Lung (tissue), 11 donors: ENCODE measurements at regions not wholly inside any gene's neighbourhood (a gene's known extent, or its start where the extent isn't known, plus 50 kb on each side); places are given as distances from the start of the nearest gene placed in this dataset.

ENCODE experiments used
- ATAC-seq: fragments of 200-7000 bp; cut with Tn5 transposase; one replicate; pipeline ENCODE4 v1.9.1; 2020; ENCODE audit warnings: moderate number of reproducible peaks; ENCODE audit not compliant: insufficient read depth, low FRiP score
- DNase-seq, 3 donors: peaks; one replicate each; pipeline ENCODE4 v3.0.0-alpha.2; 2013 to 2017
- H3K27ac ChIP-seq, 2 donors: one replicate each; pipeline ENCODE4 v1.5.1; 2013; ENCODE audit warnings: mild to moderate bottlenecking in 2 of 2, moderate library complexity in 2 of 2, control low read depth in 1 of 2, inconsistent platforms in 1 of 2, low read depth in 1 of 2, low read length in 1 of 2
- H3K27me3 ChIP-seq, 3 donors: one replicate each; pipeline ENCODE4 v1.5.1; 2013; ENCODE audit warnings: low read length in 2 of 3; ENCODE audit not compliant: control insufficient read depth in 3 of 3, insufficient read depth in 3 of 3
- H3K36me3 ChIP-seq, 4 donors: one replicate each; pipeline ENCODE4 v1.5.1; 2013; ENCODE audit warnings: low read length in 4 of 4, mild to moderate bottlenecking in 1 of 4, moderate library complexity in 1 of 4; ENCODE audit not compliant: control insufficient read depth in 4 of 4, insufficient read depth in 4 of 4
- H3K4me1 ChIP-seq, 5 donors: one replicate each; pipeline ENCODE4 v1.5.1; 2013; ENCODE audit warnings: low read length in 5 of 5, mild to moderate bottlenecking in 2 of 5, moderate library complexity in 1 of 5; ENCODE audit not compliant: control insufficient read depth in 5 of 5, insufficient read depth in 5 of 5
- H3K4me3 ChIP-seq: one replicate; pipeline ENCODE4 v1.5.1; 2013; ENCODE audit warnings: mild to moderate bottlenecking, control low read depth, moderate library complexity
- H3K9ac ChIP-seq, 2 donors: one replicate each; pipeline ENCODE4 v1.5.1; 2013; ENCODE audit warnings: low read length in 2 of 2, control low read depth in 1 of 2; ENCODE audit not compliant: insufficient read depth in 1 of 2
- H3K9me3 ChIP-seq, 4 donors: one replicate each; pipeline ENCODE4 v1.5.1; 2013; ENCODE audit warnings: low read length in 3 of 4, mild to moderate bottlenecking in 1 of 4, moderate library complexity in 1 of 4; ENCODE audit not compliant: control insufficient read depth in 4 of 4, insufficient read depth in 3 of 4
- WGBS, 2 donors: extraction: QIAGEN DNeasy Blood & Tissue Kit; methylation state at CpG; one replicate each; pipeline ENCODE4 v1.1.7; 2013; 5-methylcytosine and 5-hydroxymethylcytosine counted together
- TF ChIP-seq, protein P1 (sequence below): IDR thresholded peaks from 2 replicates; pipeline ENCODE4 v1.5.1; 2012; ENCODE audit warnings: mild to moderate bottlenecking; ENCODE audit errors: control extremely low read depth, extremely low read depth
- donor health status: control.
- donor health status: control.
- donor health status: Bipolar disorder and iron deficiency.
- donor health status: healthy.
- donor health status: DM: yes; HTN: yes; CAD: no.

DNA sequence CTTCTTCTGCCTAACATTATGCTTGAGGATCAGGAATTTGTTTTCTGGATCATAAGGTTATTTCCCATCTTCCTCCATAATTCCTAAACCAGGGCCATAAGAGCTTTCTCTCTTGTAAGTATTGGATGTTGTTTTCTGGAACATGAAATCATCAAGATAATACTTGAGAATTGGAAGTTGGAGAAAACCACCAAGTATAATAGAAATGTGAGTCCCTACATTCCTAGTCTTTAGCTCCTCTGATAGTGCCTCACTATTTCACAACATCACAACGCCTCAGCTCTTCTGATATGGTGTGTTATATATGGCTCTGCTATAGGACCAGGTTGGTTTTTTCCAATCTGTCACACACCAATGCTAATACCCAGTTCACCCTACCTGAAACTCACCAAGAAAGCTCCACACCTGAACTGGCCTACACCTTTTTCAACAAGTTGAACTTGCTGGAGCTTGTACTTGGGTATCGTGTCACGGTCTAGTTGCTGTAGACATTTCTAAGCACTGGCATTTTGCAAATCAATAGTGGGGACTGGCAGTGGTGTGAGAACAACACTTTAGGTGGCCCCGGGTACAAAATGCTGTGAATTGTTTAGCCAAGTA lies 141.1 kb downstream of the ACTBL2 start:
- no peaks in the 10 kb centered on the region for H3K27me3 ChIP-seq
- no peak overlapping the region for H3K27ac ChIP-seq
- no peak overlapping the region for H3K4me3 ChIP-seq
- ATAC-seq (no peak), DNase-seq (no peak)
- H3K4me1 ChIP-seq: peaks cover 0 to 3% (median 0%) of the 10 kb centered on the region in 5 donors
- H3K9ac ChIP-seq: no peak overlapping the region
- no peaks in the 10 kb centered on the region for H3K9me3 ChIP-seq
- TF ChIP-seq, protein P1, sequence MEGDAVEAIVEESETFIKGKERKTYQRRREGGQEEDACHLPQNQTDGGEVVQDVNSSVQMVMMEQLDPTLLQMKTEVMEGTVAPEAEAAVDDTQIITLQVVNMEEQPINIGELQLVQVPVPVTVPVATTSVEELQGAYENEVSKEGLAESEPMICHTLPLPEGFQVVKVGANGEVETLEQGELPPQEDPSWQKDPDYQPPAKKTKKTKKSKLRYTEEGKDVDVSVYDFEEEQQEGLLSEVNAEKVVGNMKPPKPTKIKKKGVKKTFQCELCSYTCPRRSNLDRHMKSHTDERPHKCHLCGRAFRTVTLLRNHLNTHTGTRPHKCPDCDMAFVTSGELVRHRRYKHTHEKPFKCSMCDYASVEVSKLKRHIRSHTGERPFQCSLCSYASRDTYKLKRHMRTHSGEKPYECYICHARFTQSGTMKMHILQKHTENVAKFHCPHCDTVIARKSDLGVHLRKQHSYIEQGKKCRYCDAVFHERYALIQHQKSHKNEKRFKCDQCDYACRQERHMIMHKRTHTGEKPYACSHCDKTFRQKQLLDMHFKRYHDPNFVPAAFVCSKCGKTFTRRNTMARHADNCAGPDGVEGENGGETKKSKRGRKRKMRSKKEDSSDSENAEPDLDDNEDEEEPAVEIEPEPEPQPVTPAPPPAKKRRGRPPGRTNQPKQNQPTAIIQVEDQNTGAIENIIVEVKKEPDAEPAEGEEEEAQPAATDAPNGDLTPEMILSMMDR: no peak
- 93 to 98% methylated on average over 4 of the region's 4 CpGs for WGBS, 2 donors
- H3K36me3 ChIP-seq: no peaks in the 10 kb centered on the region

DNA sequence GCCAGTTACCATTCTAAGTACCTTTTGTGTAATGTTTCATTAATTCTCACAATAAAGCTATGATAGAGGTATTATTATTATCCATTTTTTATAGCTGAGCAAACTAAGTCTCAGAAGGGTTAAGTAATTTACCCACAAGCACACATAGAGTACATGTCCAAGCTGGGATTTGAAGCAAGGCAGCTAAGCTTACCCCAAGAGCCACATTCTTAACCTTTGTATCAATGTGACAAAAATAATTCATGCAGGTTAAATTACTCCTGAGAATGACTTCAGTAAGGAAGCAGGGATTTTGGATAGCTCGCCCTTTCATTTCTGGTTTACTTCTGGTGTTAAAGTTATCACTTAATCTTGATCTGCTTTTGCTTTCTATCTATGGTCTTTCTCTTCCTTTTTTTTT lies 141.9 kb downstream of the ACTBL2 start:
- TF ChIP-seq, protein P1: no peak
- Histone ChIP-seq H3K27ac (no peak overlapping the region), H3K27me3 (no peaks in the 10 kb centered on the region), H3K4me1 (peaks cover 0 to 3% (median 0%) of the 10 kb centered on the region in 5 donors), H3K9me3 (no peaks in the 10 kb centered on the region), H3K9ac (no peak overlapping the region), H3K36me3 (no peaks in the 10 kb centered on the region), H3K4me3 (no peak overlapping the region)
- ATAC-seq (no peak), DNase-seq (no peak)
- WGBS, 2 donors: 81 to 83% methylated on average over 1 of the region's 1 CpG

DNA sequence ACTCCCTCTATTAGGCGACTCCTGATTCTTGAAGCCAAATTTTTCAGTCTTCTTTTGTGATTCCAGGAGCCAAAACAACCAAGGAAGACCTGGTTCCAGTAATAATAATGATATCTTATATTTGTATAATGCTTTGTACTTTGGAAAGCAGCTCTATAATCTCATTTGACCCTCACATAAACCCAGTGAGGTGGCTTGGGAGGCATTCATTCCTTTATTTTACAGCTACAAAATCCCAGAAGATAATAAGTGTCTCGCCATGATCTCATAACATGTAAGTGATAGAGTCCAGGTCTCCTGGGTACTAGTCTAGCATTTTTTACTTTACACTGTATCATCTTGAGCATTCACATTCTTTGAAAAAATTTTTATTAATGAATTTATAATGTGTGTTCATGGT lies 143.1 kb downstream of the ACTBL2 start:
- Histone ChIP-seq H3K27ac (no peak overlapping the region), H3K9me3 (no peaks in the 10 kb centered on the region), H3K27me3 (no peaks in the 10 kb centered on the region), H3K4me3 (no peak overlapping the region), H3K9ac (no peak overlapping the region), H3K4me1 (peaks cover 0 to 3% (median 0%) of the 10 kb centered on the region in 5 donors), H3K36me3 (no peaks in the 10 kb centered on the region)
- TF ChIP-seq, protein P1: no peak
- ATAC-seq (no peak), DNase-seq (no peak)
- WGBS, 2 donors: 96 to 99% methylated on average over 2 of the region's 2 CpGs

DNA sequence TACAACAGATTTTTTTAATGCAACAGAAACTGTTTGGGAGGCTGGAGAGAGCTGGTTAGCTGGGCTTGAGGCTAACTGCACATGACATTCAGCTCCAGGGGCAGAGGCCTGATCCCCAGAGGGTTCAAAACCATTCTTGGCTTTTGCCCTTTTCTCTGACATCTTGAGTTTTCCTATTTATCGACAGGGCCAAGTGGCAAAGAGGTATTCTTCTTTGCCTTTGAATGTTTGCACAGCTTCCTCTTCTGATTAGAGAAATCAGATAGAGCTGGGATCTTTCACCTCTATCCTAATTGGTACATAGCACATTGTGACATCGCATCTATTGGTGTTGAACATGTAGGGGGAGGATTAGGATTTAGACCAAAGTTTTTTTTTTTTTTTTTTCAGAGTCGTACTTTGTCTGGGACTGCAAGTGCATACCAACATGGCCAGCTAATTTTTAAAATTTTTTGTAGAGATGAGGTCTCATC lies 143.7 kb downstream of the ACTBL2 start:
- TF ChIP-seq, protein P1: no peak
- no peaks in the 10 kb centered on the region for H3K36me3 ChIP-seq
- WGBS, 2 donors: 75 to 85% methylated on average over 3 of the region's 3 CpGs
- H3K4me1 ChIP-seq: peaks cover 0 to 3% (median 0%) of the 10 kb centered on the region in 5 donors
- H3K9ac ChIP-seq: no peak overlapping the region
- H3K27ac ChIP-seq: no peak overlapping the region
- H3K27me3 ChIP-seq: no peaks in the 10 kb centered on the region
- no peaks in the 10 kb centered on the region for H3K9me3 ChIP-seq
- no peak for ATAC-seq
- H3K4me3 ChIP-seq: no peak overlapping the region
- DNase-seq: no peak
